ENCODE measurements at regions not wholly inside any gene's neighbourhood (a gene's known extent, or its start where the extent isn't known, plus 50 kb on each side); places are given as distances from the start of the nearest gene placed in this dataset.
"Not testable (repeated sequence)": the region's sequence is repeated elsewhere in the genome, so short reads cannot be mapped to it uniquely, and the experiment has no call there.

DNA sequence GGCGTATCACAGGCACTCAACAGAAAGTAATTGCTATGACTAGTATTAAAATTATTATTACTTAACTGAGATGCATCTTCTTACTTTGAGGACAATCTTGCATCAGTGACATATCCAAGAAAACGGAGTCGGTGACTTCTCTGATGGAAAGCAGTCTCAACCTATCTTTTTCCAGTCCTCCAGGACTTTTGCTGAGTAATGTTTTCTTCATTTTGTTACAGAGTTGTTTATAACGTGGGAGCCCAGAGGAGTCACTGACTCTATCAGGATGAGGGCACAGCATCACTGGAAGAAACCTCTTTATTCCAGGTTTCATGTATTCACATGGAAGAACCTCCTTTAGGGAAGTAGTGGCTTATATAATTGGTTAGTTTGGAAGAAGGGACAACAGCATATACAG lies 51.5 kb upstream of the MELK start:
- no peak for DNase-seq (ENCODE audit: low spot score)

DNA sequence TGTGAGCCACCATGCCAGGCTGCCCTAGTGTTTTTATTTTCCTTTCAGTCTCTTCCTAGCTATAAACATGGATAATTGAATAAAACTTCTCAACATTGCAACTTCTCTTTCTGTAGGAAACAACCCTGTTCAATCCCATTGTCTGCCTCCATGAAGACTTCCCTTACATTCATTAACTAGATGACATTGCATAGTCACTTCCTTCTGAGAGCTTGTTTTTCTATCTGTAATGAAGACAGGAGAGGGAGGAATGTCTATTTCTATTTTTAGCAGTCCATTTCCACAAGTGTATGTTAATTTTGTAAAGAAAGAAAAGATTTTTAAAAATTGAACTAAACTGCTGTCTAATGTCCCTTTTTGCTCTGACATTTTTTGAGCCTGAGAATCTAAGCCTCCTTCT lies 55.6 kb upstream of the MELK start:
- no peak for DNase-seq (ENCODE audit: low spot score)

- DNase-seq (ENCODE audit: low spot score) = no peak
Observed at GRCh38 chr9:36504156-36504555, 68.5 kb upstream of the MELK start.

DNA sequence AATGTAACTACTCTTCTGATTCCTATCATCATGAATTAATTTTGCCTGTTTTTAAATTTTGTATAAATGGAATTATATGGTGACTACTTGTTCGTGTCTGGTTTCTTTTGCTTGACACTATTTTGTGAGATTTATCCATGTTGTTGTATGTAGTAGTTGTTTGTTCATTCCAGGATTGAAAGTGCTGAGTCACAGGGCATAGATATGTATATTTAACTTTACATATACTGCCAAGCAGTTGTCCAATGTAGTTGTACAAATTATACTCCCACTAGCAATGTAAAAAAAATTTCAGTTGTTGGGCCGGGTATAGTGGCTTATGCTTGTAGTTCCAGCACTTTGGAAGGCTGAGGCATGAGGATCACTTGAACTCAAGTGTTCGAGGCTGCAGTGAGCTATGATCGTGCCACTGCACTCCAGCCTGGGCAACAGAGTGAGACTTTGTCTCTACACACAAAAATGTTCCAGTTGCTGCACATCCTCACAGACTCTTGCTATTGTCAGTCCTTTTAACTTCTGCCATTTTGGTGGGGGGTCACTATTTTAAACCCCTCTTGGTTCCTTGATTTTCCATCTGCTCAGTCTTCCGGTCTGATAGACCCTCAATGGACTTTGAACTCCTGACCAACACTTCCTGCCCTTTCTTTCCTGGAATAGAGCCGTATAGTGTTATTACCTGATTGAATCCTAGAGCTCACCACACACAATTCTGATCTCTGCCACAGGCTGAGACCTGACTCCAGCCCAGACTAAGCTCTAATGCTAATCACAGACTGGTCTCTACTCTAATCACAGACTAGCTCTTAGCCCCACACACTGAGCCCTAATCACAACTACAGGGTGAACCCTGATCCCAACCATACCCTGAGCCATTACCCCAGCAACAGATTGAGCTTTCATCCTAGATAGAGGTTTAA lies 69.3 kb upstream of the MELK start:
- DNase-seq (ENCODE audit: low spot score) = no peak

GRCh38 chr9:36501727-36502126 lies 71.0 kb upstream of the MELK start:
- DNase-seq (ENCODE audit: low spot score) = no peak

DNA sequence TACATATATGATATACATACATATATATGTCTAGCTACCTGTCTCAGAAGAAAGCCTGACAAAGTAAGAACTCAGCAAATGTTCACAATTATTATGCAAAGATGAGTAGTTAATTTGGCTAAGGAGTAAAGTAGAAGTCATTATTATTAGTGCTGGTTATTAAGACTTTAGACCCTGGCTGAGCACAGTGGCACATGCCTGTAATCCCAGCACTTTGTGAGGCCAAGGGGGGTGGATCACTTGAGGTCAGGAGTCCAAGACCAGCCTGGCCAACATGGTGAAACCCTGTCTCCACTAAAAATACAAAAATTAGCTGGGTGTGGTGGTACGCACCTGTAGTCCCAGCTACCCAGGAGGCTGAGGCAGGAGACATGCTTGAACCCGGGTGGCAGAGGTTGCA lies 71.8 kb upstream of the MELK start:
- DNase-seq (ENCODE audit: low spot score) = not testable (repeated sequence)

GRCh38 chr9:36499174-36499890 lies 73.4 kb upstream of the MELK start:
- DNase-seq (ENCODE audit: low spot score) = no peak

GRCh38 chr9:36493564-36493963 lies 79.1 kb upstream of the MELK start:
- not testable (repeated sequence) for DNase-seq (ENCODE audit: low spot score)

DNA sequence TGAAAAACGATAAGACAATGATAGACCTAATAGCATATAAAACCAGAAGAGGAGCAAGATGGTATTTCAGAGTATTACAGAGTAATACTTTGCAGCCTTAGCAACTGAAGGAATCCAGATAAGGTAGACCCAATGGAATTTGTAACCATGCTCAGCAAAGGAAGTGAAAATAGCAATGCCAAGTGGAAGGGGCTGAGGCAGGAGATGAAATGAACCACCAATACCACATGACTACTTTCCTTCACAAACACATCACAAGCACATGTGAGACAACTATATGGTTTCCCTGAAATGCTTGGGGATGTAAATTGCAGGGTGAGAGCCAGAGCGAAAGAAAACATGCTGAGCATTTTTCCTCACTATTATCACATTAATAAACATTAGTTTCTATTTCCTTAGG lies 79.8 kb upstream of the MELK start:
- no peak for DNase-seq (ENCODE audit: low spot score)

DNA sequence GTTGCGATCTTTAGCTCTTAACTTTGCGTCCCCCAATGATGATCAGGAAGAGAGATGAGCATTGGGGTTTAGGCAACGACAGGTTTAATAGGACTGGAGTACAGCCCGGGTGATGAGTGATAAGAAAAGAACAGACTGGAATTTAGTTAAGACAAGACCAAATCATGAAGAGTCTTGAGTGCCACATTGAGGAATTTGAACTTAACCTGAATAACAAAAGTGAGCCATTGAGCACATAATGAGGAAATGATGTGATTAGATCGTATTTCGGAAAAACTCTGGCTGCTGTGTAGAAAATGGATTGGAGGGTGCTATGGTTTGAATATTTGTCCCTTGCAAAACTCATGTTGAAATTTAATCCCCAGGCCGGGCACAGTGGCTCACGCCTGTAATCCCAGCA lies 83.2 kb upstream of the MELK start:
- DNase-seq (ENCODE audit: low spot score) = no peak

DNA sequence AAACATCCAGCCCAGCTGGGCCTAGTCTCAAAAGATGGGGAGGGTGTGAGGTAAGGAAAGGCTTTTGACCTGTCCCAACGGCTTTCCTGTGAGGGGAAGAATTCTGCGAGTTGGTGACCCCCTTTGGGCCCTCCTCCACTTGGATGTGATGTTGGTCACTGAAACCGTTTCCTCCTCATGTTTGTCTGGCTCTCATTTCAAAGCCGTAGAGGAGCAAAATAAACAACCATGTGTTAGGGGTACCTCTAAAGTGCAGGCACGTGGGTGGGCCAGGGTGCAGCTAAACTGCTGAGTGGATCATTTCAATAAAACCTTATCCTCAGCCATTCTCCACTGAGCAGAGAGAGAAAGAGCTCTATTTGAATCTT lies 84.3 kb upstream of the MELK start:
- DNase-seq (ENCODE audit: low spot score) = no peak

DNA sequence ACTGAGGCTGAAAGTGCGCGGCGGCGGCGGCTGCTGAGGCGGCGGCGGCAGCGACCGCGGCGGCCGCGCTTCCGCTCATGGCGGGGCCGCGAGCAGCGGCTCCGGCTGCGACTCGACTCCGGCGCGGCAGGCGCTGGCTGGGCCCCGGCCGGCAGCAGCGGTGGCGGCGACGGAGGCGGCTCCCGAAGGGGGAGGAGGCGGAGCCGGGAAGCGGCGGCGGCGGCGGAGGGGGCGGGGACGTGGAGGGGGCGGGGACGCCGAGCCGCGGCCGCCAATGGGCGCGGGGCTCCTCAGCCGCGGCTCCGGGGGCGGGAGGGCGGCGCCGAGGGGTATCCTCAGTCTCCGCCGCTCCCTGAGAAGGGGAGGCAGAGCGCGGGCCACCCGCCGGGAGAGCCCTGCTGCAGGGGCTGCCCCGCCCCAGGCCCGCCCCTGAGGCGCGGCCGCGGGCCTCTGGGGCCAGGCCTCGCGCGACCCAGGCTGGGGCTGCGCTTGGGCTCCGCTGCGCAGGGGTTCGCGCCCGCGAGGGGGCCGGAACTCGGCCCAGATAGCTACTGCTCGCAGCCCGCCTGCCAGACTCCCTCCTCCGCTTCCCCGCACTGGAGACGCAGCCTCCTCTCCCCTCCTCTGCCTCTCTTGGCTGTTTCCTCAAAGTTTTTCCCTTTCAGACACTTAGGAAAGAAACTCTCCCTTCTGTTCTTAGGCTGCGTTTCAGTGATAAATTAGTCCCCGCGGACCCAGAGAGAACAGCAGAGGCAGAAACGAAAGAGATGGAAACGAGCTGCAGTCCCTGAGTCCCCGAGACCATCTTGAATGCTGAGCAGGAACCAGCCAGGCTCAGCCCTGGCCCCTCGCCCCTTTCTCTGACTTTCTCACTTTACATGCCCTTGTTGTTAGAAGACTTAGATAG lies 85.0 kb upstream of the MELK start:
- DNase-seq (ENCODE audit: low spot score) = peak; percentile 95

DNA sequence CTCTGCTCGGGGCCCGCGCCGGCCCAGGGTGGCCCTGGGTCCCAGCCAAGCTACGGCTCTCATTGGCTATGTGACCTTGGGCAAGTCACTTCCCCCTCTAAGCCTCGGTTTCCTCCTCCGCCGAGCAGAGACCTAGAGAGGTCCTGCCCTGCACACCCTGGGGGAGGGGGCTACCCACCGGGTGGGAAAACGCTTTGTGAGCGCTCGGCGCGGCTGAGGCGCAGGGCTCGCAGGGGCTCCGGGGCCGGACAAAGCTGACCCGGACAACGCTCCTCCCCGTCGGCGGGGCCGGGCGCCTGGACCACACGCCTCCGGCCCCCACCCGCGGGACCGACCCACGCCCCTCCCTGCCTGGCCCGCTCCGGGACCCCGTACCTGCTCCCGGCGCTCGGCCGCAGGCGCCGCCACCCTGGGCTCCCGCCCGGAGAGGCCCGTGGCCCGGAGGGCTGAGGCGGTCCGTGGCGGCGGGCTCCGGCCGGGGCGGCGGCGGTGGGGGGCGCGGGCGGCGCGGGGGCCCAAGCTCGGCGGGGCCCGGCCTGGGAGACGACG lies 85.7 kb upstream of the MELK start:
- DNase-seq (ENCODE audit: low spot score) = peak; percentile 55

DNA sequence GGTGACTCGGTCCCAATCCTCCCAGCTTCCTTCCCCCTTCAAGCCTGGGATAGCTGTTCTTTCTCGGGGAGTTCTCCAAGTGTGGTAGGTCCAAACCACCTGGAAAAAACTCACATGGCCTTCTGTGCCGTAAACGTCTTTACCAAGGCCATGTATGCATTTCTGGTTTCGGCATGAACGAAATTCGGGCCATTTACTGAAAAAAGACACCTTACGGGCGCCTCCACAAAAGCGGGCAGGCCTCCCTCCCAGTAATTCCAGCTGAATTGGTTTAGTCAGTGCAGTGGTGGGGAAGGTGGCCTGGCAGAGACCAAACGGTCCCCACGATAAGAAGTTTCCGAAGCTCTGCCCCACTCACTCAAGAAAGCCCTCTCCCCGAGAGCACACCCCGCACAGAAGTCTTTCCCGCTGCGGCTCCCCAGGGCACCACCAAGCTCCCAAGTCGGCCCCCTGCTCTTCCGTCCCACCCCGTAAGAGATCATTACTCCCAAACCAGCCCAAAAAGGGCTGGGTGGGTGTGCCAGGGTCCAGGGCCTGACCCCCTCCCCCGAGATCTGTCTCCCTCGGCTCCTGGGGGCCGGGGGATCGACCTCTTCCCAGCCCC lies 86.3 kb upstream of the MELK start:
- DNase-seq (ENCODE audit: low spot score) = peak; percentile 23

- no peak for DNase-seq (ENCODE audit: low spot score)
Observed at GRCh38 chr9:36485647-36486328, 85.7 kb upstream of the RNF38 start.

- DNase-seq (ENCODE audit: low spot score) = no peak
Observed at GRCh38 chr9:36484124-36484523, 84.1 kb upstream of the RNF38 start.

- no peak for DNase-seq (ENCODE audit: low spot score)
Observed at GRCh38 chr9:36479101-36479500, 79.0 kb upstream of the RNF38 start.

DNA sequence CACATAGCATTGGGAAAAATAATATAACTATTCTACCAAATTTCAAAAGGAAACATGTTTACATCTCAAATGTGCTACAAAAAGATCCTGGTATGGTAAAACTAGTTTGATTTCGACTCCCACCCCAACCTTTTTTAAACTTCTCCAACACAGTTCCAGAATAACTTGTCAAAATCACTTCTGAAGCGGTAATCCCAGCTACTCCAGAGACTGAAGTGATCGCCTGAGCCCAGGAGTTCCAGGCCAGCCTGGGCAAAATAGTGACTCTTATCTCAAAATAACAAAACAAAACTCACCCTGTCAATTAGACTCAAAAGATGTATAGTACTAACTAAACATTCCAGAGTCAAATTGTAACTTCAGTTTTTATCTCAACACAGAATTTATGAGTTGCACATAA lies 71.3 kb upstream of the RNF38 start:
- no peak for DNase-seq (ENCODE audit: low spot score)

DNA sequence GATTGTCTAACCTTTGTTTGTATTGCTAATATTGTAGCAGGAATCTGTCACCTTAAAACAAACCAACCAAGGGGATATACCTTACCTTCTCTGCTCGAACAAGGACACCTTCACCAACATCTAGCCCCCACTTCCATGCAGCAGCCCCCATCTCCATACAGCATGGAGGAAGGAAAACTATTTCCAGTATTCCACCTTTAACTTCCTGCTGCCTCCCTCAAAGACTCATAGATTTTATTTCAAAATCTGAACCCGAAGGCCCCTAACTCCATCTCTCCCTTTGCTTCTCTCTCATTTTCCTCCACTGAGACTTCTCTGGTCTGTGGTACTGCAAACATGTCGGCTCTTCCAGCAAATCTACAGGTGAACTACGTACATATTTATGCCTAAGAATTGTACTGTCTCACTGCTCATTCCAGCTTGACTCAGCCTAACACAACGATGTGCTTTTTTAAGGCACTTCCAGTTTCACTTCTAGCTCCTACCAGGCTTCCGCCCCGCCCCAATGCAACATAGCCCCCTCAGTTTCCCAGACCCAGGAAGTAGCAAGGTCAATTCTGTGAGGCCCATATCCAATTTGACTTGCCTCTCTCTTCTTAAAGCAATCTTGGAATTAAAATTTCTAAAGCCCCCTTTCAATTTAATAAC lies 70.7 kb upstream of the RNF38 start:
- peak; percentile 77 for DNase-seq (ENCODE audit: low spot score)

DNA sequence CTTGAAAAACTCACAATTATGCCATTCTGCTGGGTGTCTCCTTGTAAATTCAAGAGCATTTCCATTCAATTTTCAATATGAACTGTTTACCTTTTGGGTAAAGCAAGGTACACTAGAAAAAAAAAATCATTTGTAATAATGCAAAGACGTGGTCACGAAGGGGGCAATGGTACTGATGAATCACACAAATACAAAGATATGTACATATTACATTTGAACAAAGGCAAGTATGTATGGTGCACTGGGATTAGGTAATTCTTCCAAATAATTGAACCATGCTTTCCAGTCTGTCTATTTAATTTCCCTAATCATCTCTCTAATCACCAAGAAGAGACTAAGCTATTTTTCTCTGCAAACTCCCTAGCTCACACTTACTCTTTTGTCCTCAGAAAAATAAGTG lies 63.4 kb upstream of the RNF38 start:
- DNase-seq (ENCODE audit: low spot score) = no peak

DNA sequence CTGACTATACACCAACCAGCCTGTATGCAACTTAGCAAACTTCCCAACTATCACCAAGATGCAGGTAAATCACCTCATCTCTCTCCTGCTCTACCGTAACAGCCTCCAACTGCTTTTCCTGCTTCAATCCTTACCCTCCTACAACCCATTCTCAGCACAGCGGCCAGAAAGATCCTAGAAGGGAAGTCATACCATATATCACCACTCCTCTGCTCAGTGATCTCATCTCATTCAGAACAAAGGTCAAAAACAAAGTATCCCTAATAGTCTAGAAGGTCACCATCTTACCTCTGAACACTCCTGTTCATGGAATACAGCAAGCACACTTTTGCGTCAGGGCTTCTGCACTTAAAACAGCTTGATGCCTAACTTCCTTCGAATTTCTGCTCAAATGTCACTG lies 62.2 kb upstream of the RNF38 start:
- DNase-seq (ENCODE audit: low spot score) = no peak
